Trophoblast cell (in vitro differentiated cells and primary cell): ENCODE measurements at regions not wholly inside any gene's neighbourhood (a gene's known extent, or its start where the extent isn't known, plus 50 kb on each side); places are given as distances from the start of the nearest gene placed in this dataset.
"Not testable (repeated sequence)": the region's sequence is repeated elsewhere in the genome, so short reads cannot be mapped to it uniquely, and the experiment has no call there.

Source experiments
- DNase-seq, 2 donors: peaks; one replicate each; pipeline ENCODE4 v3.0.0-alpha.2; 2016
- H2AFZ ChIP-seq: 2 replicates; pipeline ENCODE4 v1.6.1; 2013; ENCODE audit warnings: low read length, moderate library complexity, mild to moderate bottlenecking; ENCODE audit not compliant: insufficient read depth, poor library complexity
- H2AK5ac ChIP-seq: 2 replicates; pipeline ENCODE4 v1.6.1; 2013; ENCODE audit warnings: mild to moderate bottlenecking, low read length
- H2BK120ac ChIP-seq: 2 replicates; pipeline ENCODE4 v1.6.1; 2013; ENCODE audit warnings: low read length, mild to moderate bottlenecking, moderate library complexity; ENCODE audit not compliant: insufficient read depth, poor library complexity
- H2BK12ac ChIP-seq: 2 replicates; pipeline ENCODE4 v1.6.1; 2013; ENCODE audit warnings: mild to moderate bottlenecking, low read length, moderate library complexity
- H2BK5ac ChIP-seq: 2 replicates; pipeline ENCODE4 v1.6.1; 2013; ENCODE audit warnings: low read length, low read depth, moderate library complexity, mild to moderate bottlenecking; ENCODE audit not compliant: poor library complexity
- H3K14ac ChIP-seq: 2 replicates; pipeline ENCODE4 v1.6.1; 2013; ENCODE audit warnings: mild to moderate bottlenecking, low read length
- H3K18ac ChIP-seq: 2 replicates; pipeline ENCODE4 v1.6.1; 2013; ENCODE audit warnings: mild to moderate bottlenecking, low read length
- H3K23ac ChIP-seq: 2 replicates; pipeline ENCODE4 v1.6.1; 2013; ENCODE audit warnings: low read length
- H3K27ac ChIP-seq: 2 replicates; pipeline ENCODE4 v1.5.1; 2013; ENCODE audit warnings: low read depth, mild to moderate bottlenecking, inconsistent platforms, low read length, moderate library complexity
- H3K27me3 ChIP-seq: 2 replicates; pipeline ENCODE4 v1.6.1; 2013; ENCODE audit warnings: inconsistent platforms, mild to moderate bottlenecking, low read length, moderate library complexity; ENCODE audit not compliant: insufficient read depth
- H3K36me3 ChIP-seq, 2 experiments: 1 replicate in 1 of 2; 2 replicates in 1 of 2; pipeline ENCODE4 v1.6.1; 2013; ENCODE audit warnings: low read length in 2 of 2, mild to moderate bottlenecking in 2 of 2, moderate library complexity in 1 of 2; ENCODE audit not compliant: insufficient read depth in 2 of 2, control insufficient read depth in 1 of 2
- H3K4ac ChIP-seq: 2 replicates; pipeline ENCODE4 v1.6.1; 2013; ENCODE audit warnings: low read depth, mild to moderate bottlenecking, low read length, moderate library complexity
- H3K4me1 ChIP-seq, 2 experiments: 1 replicate in 1 of 2; 2 replicates in 1 of 2; pipeline ENCODE4 v1.6.1; 2013; ENCODE audit warnings: low read length in 2 of 2, mild to moderate bottlenecking in 2 of 2, moderate library complexity in 1 of 2; ENCODE audit not compliant: insufficient read depth in 2 of 2, control insufficient read depth in 1 of 2
- H3K4me2 ChIP-seq: 2 replicates; pipeline ENCODE4 v1.6.1; 2013; ENCODE audit warnings: inconsistent platforms, mild to moderate bottlenecking, low read length, moderate library complexity
- H3K4me3 ChIP-seq: 2 replicates; pipeline ENCODE4 v1.5.1; 2013; ENCODE audit warnings: mild to moderate bottlenecking, low read depth, low read length, inconsistent platforms
- H3K79me1 ChIP-seq: one replicate; pipeline ENCODE4 v1.6.1; 2013; ENCODE audit warnings: low read length
- H3K79me2 ChIP-seq: 2 replicates; pipeline ENCODE4 v1.6.1; 2013; ENCODE audit warnings: low read length, mild to moderate bottlenecking; ENCODE audit not compliant: control insufficient read depth, insufficient read depth, poor library complexity
- H3K9ac ChIP-seq: 2 replicates; pipeline ENCODE4 v1.6.1; 2013; ENCODE audit warnings: mild to moderate bottlenecking, low read length
- H3K9me3 ChIP-seq: 2 replicates; pipeline ENCODE4 v1.6.1; 2013; ENCODE audit warnings: low read depth, mild to moderate bottlenecking, control low read depth, inconsistent platforms, low read length; ENCODE audit not compliant: insufficient read depth
- H4K12ac ChIP-seq: 2 replicates; pipeline ENCODE4 v1.6.1; 2013; ENCODE audit warnings: low read depth, mild to moderate bottlenecking, low read length, moderate library complexity
- H4K8ac ChIP-seq: 2 replicates; pipeline ENCODE4 v1.6.1; 2013; ENCODE audit warnings: low read depth, mild to moderate bottlenecking, low read length, moderate library complexity
- H4K91ac ChIP-seq: one replicate; pipeline ENCODE4 v1.6.1; 2013; ENCODE audit warnings: low read depth, mild to moderate bottlenecking, low read length, moderate library complexity
- WGBS: extraction: QIAGEN DNeasy Blood & Tissue Kit; methylation state at CpG from one replicate; pipeline ENCODE4 v1.1.7; 2013; ENCODE audit warnings: missing lambda C conversion rate; ENCODE audit not compliant: insufficient read length, insufficient coverage; ENCODE audit errors: extremely low coverage; 5-methylcytosine and 5-hydroxymethylcytosine counted together

DNA sequence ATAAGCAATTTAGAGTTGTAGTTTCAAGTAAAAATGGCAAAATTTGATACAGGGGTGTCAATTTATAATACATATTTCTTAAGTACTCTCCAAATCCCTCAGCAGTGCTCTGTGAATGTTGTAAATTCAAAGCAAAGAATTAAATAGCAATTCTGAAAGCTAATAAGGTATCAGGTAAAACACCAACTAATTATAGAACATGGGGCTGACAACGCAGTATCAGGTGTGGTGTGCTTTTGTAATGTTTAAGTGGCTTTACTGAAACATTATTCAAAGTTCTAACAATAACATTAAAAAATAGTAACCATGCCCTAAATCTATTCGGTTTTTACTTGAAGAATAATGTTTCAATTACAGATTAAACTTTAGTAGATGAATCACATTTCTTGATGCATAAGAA lies 1271.2 kb upstream of the ADGRL2 start:
- Histone ChIP-seq H3K4me2 (no peak overlapping the region), H2AFZ (no peak overlapping the region), H3K4ac (no peak overlapping the region), H3K79me2 (no peaks in the 10 kb centered on the region), H2BK120ac (no peak overlapping the region), H3K9me3 (no peaks in the 10 kb centered on the region), H3K4me1 (no peaks in the 10 kb centered on the region), H3K9ac (no peak overlapping the region), H3K27me3 (no peaks in the 10 kb centered on the region), H3K79me1 (peaks cover 2% of the 10 kb centered on the region), H3K18ac (no peak overlapping the region), H2AK5ac (no peak overlapping the region), H3K36me3 (no peaks in the 10 kb centered on the region), H4K91ac (no peak overlapping the region), H3K23ac (no peak overlapping the region), H2BK12ac (no peak overlapping the region), H4K12ac (no peak overlapping the region), H2BK5ac (no peak overlapping the region), H3K27ac (no peak overlapping the region), H4K8ac (no peak overlapping the region), H3K14ac (no peak overlapping the region), H3K4me3 (no peak overlapping the region)
- DNase-seq: no peak
- no CpG with 5 or more reads among the region's 2 CpGs for WGBS

- Histone ChIP-seq H3K14ac (no peak overlapping the region), H2AK5ac (no peak overlapping the region), H3K4me1 (no peaks in the 10 kb centered on the region), H3K9ac (no peak overlapping the region), H3K4ac (no peak overlapping the region), H3K27me3 (no peaks in the 10 kb centered on the region), H3K4me2 (no peak overlapping the region), H3K4me3 (no peak overlapping the region), H2AFZ (no peak overlapping the region), H2BK120ac (no peak overlapping the region), H2BK5ac (no peak overlapping the region), H3K18ac (no peak overlapping the region), H4K8ac (no peak overlapping the region), H3K27ac (no peak overlapping the region), H4K12ac (no peak overlapping the region), H3K9me3 (no peaks in the 10 kb centered on the region), H3K23ac (no peak overlapping the region), H4K91ac (no peak overlapping the region), H3K79me1 (no peaks in the 10 kb centered on the region), H3K79me2 (no peaks in the 10 kb centered on the region), H2BK12ac (no peak overlapping the region), H3K36me3 (no peaks in the 10 kb centered on the region)
- WGBS: no CpG with 5 or more reads among the region's 1 CpG
- DNase-seq: no peak
Observed at GRCh38 chr1:80523861-80524260, 1276.9 kb upstream of the ADGRL2 start.

DNA sequence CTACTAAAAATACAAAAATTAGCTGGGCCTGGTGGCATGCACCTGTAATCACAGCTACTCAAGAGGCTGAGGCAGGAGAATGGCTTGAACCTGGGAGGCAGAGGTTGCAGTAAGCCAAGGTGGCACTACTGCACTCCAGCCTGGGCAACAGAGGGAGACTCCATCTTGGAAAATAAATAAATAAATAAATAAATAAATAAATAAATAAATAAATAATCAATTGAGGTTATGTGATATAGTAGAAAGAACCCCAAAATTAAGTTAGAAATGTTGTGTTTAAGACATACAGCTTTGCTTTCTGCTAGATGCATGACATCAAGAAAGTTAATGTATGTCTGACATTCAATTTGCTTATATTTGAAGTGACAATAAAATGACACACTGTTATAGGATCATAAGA lies 1277.7 kb upstream of the ADGRL2 start:
- H4K91ac ChIP-seq, H2AK5ac ChIP-seq, H3K23ac ChIP-seq, H2BK12ac ChIP-seq, H3K4me3 ChIP-seq, H3K4me2 ChIP-seq, H3K4me1 ChIP-seq, H4K12ac ChIP-seq, H2BK120ac ChIP-seq, H3K36me3 ChIP-seq, H3K79me1 ChIP-seq, H3K9me3 ChIP-seq, DNase-seq, H3K14ac ChIP-seq, H4K8ac ChIP-seq, H3K9ac ChIP-seq, H2BK5ac ChIP-seq, H3K79me2 ChIP-seq, H3K18ac ChIP-seq, H3K27ac ChIP-seq, H2AFZ ChIP-seq, H3K4ac ChIP-seq, H3K27me3 ChIP-seq: not testable (repeated sequence)

- no peak for DNase-seq
Observed at GRCh38 chr1:80520949-80521348, 1279.8 kb upstream of the ADGRL2 start.

More at GRCh38 chr1:80520949-80521348, 1279.8 kb upstream of the ADGRL2 start:
- Histone ChIP-seq H3K23ac (no peak overlapping the region), H3K4me2 (no peak overlapping the region), H2BK5ac (no peak overlapping the region), H3K4me1 (no peaks in the 10 kb centered on the region), H2AFZ (no peak overlapping the region), H3K18ac (no peak overlapping the region), H3K9ac (no peak overlapping the region), H4K91ac (no peak overlapping the region), H3K4ac (no peak overlapping the region), H2BK120ac (no peak overlapping the region), H2AK5ac (no peak overlapping the region), H3K79me1 (no peaks in the 10 kb centered on the region), H4K12ac (no peak overlapping the region), H4K8ac (no peak overlapping the region), H3K79me2 (no peaks in the 10 kb centered on the region), H3K9me3 (no peaks in the 10 kb centered on the region), H3K27ac (no peak overlapping the region), H2BK12ac (no peak overlapping the region), H3K36me3 (no peaks in the 10 kb centered on the region), H3K27me3 (no peaks in the 10 kb centered on the region), H3K14ac (no peak overlapping the region), H3K4me3 (no peak overlapping the region)
- WGBS: 89% methylated on average over 1 of the region's 1 CpG
